ENCODE measurements at regions not wholly inside any gene's neighbourhood (a gene's known extent, or its start where the extent isn't known, plus 50 kb on each side); places are given as distances from the start of the nearest gene placed in this dataset.
"Not testable (repeated sequence)": the region's sequence is repeated elsewhere in the genome, so short reads cannot be mapped to it uniquely, and the experiment has no call there.

- DNase-seq (ENCODE audit: low read depth in 3 of 3, low spot score in 1 of 3), result no peak
These were observed 199.5 kb upstream of the TPRG1 start for GRCh38 chr3:188972310-188972709.

GRCh38 chr3:188974856-188975599 lies 196.7 kb upstream of the TPRG1 start:
- no peak for DNase-seq (ENCODE audit: low read depth in 3 of 3, low spot score in 1 of 3)

GRCh38 chr3:188975600-188976314 lies 196.0 kb upstream of the TPRG1 start:
- DNase-seq (ENCODE audit: low read depth in 3 of 3, low spot score in 1 of 3), result no peak

GRCh38 chr3:188976407-188976806 lies 195.4 kb upstream of the TPRG1 start:
- DNase-seq (ENCODE audit: low read depth in 3 of 3, low spot score in 1 of 3), result no peak

GRCh38 chr3:188978421-188979171 lies 193.2 kb upstream of the TPRG1 start:
- no peak for DNase-seq (ENCODE audit: low read depth in 3 of 3, low spot score in 1 of 3)

GRCh38 chr3:188979248-188979647 lies 192.5 kb upstream of the TPRG1 start:
- no peak for DNase-seq (ENCODE audit: low read depth in 3 of 3, low spot score in 1 of 3)

- DNase-seq (ENCODE audit: low read depth in 3 of 3, low spot score in 1 of 3), result no peak
These were observed 192.0 kb upstream of the TPRG1 start for GRCh38 chr3:188979669-188980310.

GRCh38 chr3:188993181-188993580 lies 178.6 kb upstream of the TPRG1 start:
- no peak for DNase-seq (ENCODE audit: low read depth in 3 of 3, low spot score in 1 of 3)

- no peak for DNase-seq (ENCODE audit: low read depth in 3 of 3, low spot score in 1 of 3)
These were observed 170.2 kb upstream of the TPRG1 start for GRCh38 chr3:189001559-189001958.

- no peak for DNase-seq (ENCODE audit: low read depth in 3 of 3, low spot score in 1 of 3)
These were observed 168.4 kb upstream of the TPRG1 start for GRCh38 chr3:189003410-189003809.

GRCh38 chr3:189013224-189013888 lies 158.4 kb upstream of the TPRG1 start:
- no peak for DNase-seq (ENCODE audit: low read depth in 3 of 3, low spot score in 1 of 3)

- DNase-seq (ENCODE audit: low read depth in 3 of 3, low spot score in 1 of 3), result no peak
These were observed 157.2 kb upstream of the TPRG1 start for GRCh38 chr3:189014526-189014925.

GRCh38 chr3:189022576-189023466 lies 148.9 kb upstream of the TPRG1 start:
- DNase-seq (ENCODE audit: low read depth in 3 of 3, low spot score in 1 of 3), result not testable (repeated sequence)

- no peak for DNase-seq (ENCODE audit: low read depth in 3 of 3, low spot score in 1 of 3)
These were observed 145.9 kb upstream of the TPRG1 start for GRCh38 chr3:189025866-189026265.

- no peak for DNase-seq (ENCODE audit: low read depth in 3 of 3, low spot score in 1 of 3)
These were observed 144.1 kb upstream of the TPRG1 start for GRCh38 chr3:189027626-189028155.

- no peak for DNase-seq (ENCODE audit: low read depth in 3 of 3, low spot score in 1 of 3)
These were observed 132.7 kb upstream of the TPRG1 start for GRCh38 chr3:189038773-189039745.

GRCh38 chr3:189040656-189041335 lies 131.0 kb upstream of the TPRG1 start:
- DNase-seq (ENCODE audit: low read depth in 3 of 3, low spot score in 1 of 3), result no peak

All from stimulated activated CD4-positive, alpha-beta T cell treated with anti-CD3 and anti-CD28 coated beads, TNF-alpha, amount 100 ng/mL, for 1 hour (primary cell).